SK-N-SH treated with all-trans-retinoic acid at 6 μM for 48 hours (cell line): ENCODE measurements at regions not wholly inside any gene's neighbourhood (a gene's known extent, or its start where the extent isn't known, plus 50 kb on each side); places are given as distances from the start of the nearest gene placed in this dataset.

Experiments used
- ATAC-seq: fragments of 200-7000 bp; cut with Tn5 transposase; 3 replicates; pipeline ENCODE4 v1.9.1; 2020; ENCODE audit warnings: mild to moderate bottlenecking, moderate library complexity
- ARNTL ChIP-seq: fragments of 450-650 bp; formaldehyde crosslinking; IDR thresholded peaks from 2 replicates; pipeline ENCODE4 v1.5.0; 2020; ENCODE audit warnings: low read depth, mild to moderate bottlenecking, moderate library complexity, borderline replicate concordance
- BACH2 ChIP-seq: fragments of 250-450 bp; sonication (Bioruptor Pico); IDR thresholded peaks from 2 replicates; pipeline ENCODE4 v1.9.0; 2021; ENCODE audit warnings: mild to moderate bottlenecking, borderline replicate concordance
- CSDC2 ChIP-seq: fragments of 250-450 bp; sonication (Bioruptor Pico); IDR thresholded peaks from 2 replicates; pipeline ENCODE4 v1.5.0; 2020; ENCODE audit warnings: mild to moderate bottlenecking, moderate library complexity
- ESRRG ChIP-seq: fragments of 250-450 bp; sonication (Bioruptor Pico); IDR thresholded peaks from 2 replicates; pipeline ENCODE4 v1.6.1; 2021; ENCODE audit warnings: mild to moderate bottlenecking
- GLIS3 ChIP-seq: fragments of 250-450 bp; sonication (Bioruptor Pico); IDR thresholded peaks from 2 replicates; pipeline ENCODE4 v1.5.0; 2020; ENCODE audit warnings: mild to moderate bottlenecking, moderate library complexity
- ISL1 ChIP-seq: fragments of 250-450 bp; sonication (Bioruptor Pico); IDR thresholded peaks from 2 replicates; pipeline ENCODE4 v2.1.2; 2022; ENCODE audit warnings: mild to moderate bottlenecking, moderate library complexity
- OSR1 ChIP-seq: fragments of 250-450 bp; sonication (Bioruptor Pico); IDR thresholded peaks from 2 replicates; pipeline ENCODE4 v1.8.0; 2022; ENCODE audit warnings: moderate library complexity, mild to moderate bottlenecking, inconsistent platforms
- RARB ChIP-seq: fragments of 250-450 bp; sonication (Bioruptor Pico); IDR thresholded peaks from 2 replicates; pipeline ENCODE4 v1.8.0; 2021; ENCODE audit warnings: mild to moderate bottlenecking, moderate library complexity
- TCF4 ChIP-seq: fragments of 250-450 bp; sonication (Bioruptor Pico); IDR thresholded peaks from 2 replicates; pipeline ENCODE4 v1.8.0; 2021; ENCODE audit warnings: mild to moderate bottlenecking, moderate library complexity, borderline replicate concordance
- TOX ChIP-seq: fragments of 250-450 bp; sonication (Bioruptor Pico); IDR thresholded peaks from 2 replicates; pipeline ENCODE4 v1.8.0; 2021; ENCODE audit warnings: mild to moderate bottlenecking, moderate library complexity, borderline replicate concordance
- ZC3H10 ChIP-seq: fragments of 250-450 bp; sonication (Bioruptor Pico); IDR thresholded peaks from 2 replicates; pipeline ENCODE4 v1.5.1; 2021; ENCODE audit warnings: mild to moderate bottlenecking, moderate library complexity
- ZFP3 ChIP-seq: fragments of 250-450 bp; sonication (Bioruptor Pico); IDR thresholded peaks from 2 replicates; pipeline ENCODE4 v1.5.0; 2020; ENCODE audit warnings: mild to moderate bottlenecking, moderate library complexity
- ZFP30 ChIP-seq: fragments of 450-650 bp; formaldehyde crosslinking; IDR thresholded peaks from 2 replicates; pipeline ENCODE4 v1.5.0; 2022; ENCODE audit warnings: mild to moderate bottlenecking, moderate library complexity
- ZNF565 ChIP-seq: fragments of 450-650 bp; formaldehyde crosslinking; conservative IDR thresholded peaks from 2 replicates; pipeline ENCODE4 v1.5.0; 2020; ENCODE audit warnings: low read depth, mild to moderate bottlenecking, moderate library complexity
- ZNF70 ChIP-seq: fragments of 450-650 bp; formaldehyde crosslinking; IDR thresholded peaks from 2 replicates; pipeline ENCODE4 v1.5.0; 2020; ENCODE audit warnings: mild to moderate bottlenecking, moderate library complexity
- ZNF8 ChIP-seq: fragments of 450-650 bp; formaldehyde crosslinking; IDR thresholded peaks from 2 replicates; pipeline ENCODE4 v1.5.0; 2020; ENCODE audit warnings: mild to moderate bottlenecking, moderate library complexity
- TF ChIP-seq, protein P1 (sequence below): fragments of 250-450 bp; sonication (Bioruptor Pico); IDR thresholded peaks from 2 replicates; pipeline ENCODE4 v1.5.0; 2020; ENCODE audit warnings: mild to moderate bottlenecking, moderate library complexity
- TF ChIP-seq, protein P2 (sequence below): fragments of 250-450 bp; sonication (Bioruptor Pico); IDR thresholded peaks from 2 replicates; pipeline ENCODE4 v1.5.1; 2020; ENCODE audit warnings: low read depth, mild to moderate bottlenecking, moderate library complexity
- TF ChIP-seq, protein P3 (sequence below): fragments of 250-450 bp; sonication (Bioruptor Pico); IDR thresholded peaks from 2 replicates; pipeline ENCODE4 v1.8.0; 2020; ENCODE audit warnings: mild to moderate bottlenecking, moderate library complexity, borderline replicate concordance
- TF ChIP-seq, protein P4 (sequence below): fragments of 250-450 bp; sonication (Bioruptor Pico); IDR thresholded peaks from 2 replicates; pipeline ENCODE4 v1.5.1; 2021; ENCODE audit warnings: mild to moderate bottlenecking, moderate library complexity

DNA sequence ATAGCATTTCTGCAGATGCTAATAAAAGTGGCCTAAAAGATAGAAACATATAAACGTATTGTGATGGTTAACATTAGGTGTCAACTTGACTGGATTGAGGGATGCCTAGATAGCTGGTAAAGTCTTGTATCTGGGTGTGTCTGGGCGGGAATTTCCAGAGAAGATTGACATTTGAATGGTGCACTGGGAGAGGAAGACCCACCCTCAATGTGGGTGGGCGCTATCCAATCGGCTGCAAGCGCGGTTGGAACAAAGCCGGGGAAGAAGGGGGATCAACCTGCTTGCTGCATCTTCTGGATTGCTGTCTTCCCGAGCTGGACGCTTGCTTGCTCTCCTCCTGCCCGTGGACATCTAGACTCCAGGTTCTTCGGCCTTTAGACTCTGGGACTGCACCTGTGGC, 114.0 kb upstream of the ZNF644 start:
- ATAC-seq, result no peak
- TF ChIP-seq ESRRG, result no peak
- TF ChIP-seq ZNF565, result no peak
- TF ChIP-seq ZNF70 (CRISPR knock-in tag), result no peak
- TF ChIP-seq, protein P1, sequence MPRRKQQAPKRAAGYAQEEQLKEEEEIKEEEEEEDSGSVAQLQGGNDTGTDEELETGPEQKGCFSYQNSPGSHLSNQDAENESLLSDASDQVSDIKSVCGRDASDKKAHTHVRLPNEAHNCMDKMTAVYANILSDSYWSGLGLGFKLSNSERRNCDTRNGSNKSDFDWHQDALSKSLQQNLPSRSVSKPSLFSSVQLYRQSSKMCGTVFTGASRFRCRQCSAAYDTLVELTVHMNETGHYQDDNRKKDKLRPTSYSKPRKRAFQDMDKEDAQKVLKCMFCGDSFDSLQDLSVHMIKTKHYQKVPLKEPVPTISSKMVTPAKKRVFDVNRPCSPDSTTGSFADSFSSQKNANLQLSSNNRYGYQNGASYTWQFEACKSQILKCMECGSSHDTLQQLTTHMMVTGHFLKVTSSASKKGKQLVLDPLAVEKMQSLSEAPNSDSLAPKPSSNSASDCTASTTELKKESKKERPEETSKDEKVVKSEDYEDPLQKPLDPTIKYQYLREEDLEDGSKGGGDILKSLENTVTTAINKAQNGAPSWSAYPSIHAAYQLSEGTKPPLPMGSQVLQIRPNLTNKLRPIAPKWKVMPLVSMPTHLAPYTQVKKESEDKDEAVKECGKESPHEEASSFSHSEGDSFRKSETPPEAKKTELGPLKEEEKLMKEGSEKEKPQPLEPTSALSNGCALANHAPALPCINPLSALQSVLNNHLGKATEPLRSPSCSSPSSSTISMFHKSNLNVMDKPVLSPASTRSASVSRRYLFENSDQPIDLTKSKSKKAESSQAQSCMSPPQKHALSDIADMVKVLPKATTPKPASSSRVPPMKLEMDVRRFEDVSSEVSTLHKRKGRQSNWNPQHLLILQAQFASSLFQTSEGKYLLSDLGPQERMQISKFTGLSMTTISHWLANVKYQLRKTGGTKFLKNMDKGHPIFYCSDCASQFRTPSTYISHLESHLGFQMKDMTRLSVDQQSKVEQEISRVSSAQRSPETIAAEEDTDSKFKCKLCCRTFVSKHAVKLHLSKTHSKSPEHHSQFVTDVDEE (CRISPR knock-in tag), result no peak
- TF ChIP-seq ARNTL (CRISPR knock-in tag), result no peak
- no peak for TF ChIP-seq TOX
- TF ChIP-seq GLIS3 (CRISPR knock-in tag), result no peak
- TF ChIP-seq, protein P2, sequence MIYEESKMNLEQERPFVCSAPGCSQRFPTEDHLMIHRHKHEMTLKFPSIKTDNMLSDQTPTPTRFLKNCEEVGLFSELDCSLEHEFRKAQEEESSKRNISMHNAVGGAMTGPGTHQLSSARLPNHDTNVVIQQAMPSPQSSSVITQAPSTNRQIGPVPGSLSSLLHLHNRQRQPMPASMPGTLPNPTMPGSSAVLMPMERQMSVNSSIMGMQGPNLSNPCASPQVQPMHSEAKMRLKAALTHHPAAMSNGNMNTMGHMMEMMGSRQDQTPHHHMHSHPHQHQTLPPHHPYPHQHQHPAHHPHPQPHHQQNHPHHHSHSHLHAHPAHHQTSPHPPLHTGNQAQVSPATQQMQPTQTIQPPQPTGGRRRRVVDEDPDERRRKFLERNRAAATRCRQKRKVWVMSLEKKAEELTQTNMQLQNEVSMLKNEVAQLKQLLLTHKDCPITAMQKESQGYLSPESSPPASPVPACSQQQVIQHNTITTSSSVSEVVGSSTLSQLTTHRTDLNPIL (CRISPR knock-in tag), result no peak
- no peak for TF ChIP-seq ZFP30 (CRISPR knock-in tag)
- no peak for TF ChIP-seq CSDC2 (CRISPR knock-in tag)
- TF ChIP-seq, protein P3, sequence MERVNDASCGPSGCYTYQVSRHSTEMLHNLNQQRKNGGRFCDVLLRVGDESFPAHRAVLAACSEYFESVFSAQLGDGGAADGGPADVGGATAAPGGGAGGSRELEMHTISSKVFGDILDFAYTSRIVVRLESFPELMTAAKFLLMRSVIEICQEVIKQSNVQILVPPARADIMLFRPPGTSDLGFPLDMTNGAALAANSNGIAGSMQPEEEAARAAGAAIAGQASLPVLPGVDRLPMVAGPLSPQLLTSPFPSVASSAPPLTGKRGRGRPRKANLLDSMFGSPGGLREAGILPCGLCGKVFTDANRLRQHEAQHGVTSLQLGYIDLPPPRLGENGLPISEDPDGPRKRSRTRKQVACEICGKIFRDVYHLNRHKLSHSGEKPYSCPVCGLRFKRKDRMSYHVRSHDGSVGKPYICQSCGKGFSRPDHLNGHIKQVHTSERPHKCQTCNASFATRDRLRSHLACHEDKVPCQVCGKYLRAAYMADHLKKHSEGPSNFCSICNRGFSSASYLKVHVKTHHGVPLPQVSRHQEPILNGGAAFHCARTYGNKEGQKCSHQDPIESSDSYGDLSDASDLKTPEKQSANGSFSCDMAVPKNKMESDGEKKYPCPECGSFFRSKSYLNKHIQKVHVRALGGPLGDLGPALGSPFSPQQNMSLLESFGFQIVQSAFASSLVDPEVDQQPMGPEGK (CRISPR knock-in tag), result no peak
- no peak for TF ChIP-seq RARB (CRISPR knock-in tag)
- no peak for TF ChIP-seq ZFP3
- TF ChIP-seq ZNF8 (CRISPR knock-in tag), result no peak

DNA sequence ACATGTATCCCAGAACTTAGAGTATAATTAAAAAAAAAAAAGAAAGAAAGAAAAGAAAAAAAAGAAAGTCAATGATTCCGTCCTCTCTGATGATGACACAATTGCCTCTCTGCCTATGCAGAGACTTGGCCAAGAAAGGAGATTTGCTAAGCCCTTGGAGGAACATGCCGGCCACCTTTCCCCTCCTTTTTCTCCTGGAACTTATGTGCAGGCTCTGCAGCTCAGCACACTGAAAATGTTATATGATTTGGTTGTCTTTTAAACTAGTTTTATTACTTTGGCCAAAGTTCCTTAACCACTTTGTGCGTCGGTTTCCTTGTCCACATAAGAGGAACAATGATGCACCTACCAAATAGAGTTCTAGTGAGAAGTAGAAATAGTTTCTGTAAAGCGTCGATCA, 111.4 kb upstream of the ZNF644 start:
- no peak for ATAC-seq
- TF ChIP-seq CSDC2 (CRISPR knock-in tag) (no peak), BACH2 (CRISPR knock-in tag) (no peak), ZC3H10 (CRISPR knock-in tag) (no peak), ZFP3 (no peak), GLIS3 (CRISPR knock-in tag) (no peak), TCF4 (CRISPR knock-in tag) (no peak), ISL1 (CRISPR knock-in tag) (no peak), ZNF565 (no peak)
- TF ChIP-seq, protein P1 (CRISPR knock-in tag), result no peak
- TF ChIP-seq, protein P4, sequence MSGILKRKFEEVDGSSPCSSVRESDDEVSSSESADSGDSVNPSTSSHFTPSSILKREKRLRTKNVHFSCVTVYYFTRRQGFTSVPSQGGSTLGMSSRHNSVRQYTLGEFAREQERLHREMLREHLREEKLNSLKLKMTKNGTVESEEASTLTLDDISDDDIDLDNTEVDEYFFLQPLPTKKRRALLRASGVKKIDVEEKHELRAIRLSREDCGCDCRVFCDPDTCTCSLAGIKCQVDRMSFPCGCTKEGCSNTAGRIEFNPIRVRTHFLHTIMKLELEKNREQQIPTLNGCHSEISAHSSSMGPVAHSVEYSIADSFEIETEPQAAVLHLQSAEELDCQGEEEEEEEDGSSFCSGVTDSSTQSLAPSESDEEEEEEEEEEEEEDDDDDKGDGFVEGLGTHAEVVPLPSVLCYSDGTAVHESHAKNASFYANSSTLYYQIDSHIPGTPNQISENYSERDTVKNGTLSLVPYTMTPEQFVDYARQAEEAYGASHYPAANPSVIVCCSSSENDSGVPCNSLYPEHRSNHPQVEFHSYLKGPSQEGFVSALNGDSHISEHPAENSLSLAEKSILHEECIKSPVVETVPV, result no peak

DNA sequence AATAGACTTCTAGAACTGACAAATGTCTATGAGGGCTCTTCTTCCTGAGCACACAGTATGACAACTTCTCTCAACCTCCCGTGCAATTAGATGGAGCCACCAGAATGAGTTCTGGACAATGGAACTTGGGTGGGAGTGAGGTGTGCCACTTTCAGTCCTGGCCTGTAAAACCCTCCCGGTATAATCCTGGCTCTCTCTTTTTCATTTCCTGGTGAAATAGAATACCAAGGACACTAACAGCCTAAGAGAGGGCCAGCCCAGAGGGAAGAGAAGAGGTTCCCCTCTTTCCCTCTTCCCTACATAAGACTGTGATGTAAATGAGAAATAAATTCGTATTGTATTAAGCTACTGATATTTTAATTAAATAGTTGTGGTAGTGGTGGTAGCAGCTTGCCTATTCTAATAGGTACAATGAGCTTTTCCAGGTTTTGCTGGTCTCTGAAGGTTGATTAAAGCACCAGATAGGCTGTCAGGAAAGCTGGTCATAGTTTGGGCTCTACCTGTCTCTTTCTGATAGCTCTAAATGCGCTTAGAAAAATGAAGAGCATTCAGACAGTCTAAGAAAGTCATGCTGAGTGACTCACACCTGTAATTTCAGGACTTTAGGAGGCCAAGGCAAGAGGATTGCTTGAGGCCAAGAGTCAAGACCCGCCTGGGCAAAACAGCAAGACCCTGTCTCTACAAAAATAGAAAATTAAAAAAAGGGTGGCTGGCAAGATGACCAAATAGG, 108.6 kb upstream of the ZNF644 start:
- ATAC-seq, result no peak
- TF ChIP-seq OSR1 (CRISPR knock-in tag) (no peak), ESRRG (no peak), ZC3H10 (CRISPR knock-in tag) (no peak), ZNF70 (CRISPR knock-in tag) (no peak), ISL1 (CRISPR knock-in tag) (no peak), ZFP3 (no peak), CSDC2 (CRISPR knock-in tag) (no peak)
- TF ChIP-seq, protein P3 (CRISPR knock-in tag), result no peak
- TF ChIP-seq, protein P2 (CRISPR knock-in tag), result no peak
- TF ChIP-seq, protein P1 (CRISPR knock-in tag), result no peak
